ENCODE measurements at regions not wholly inside any gene's neighbourhood (a gene's known extent, or its start where the extent isn't known, plus 50 kb on each side); places are given as distances from the start of the nearest gene placed in this dataset.

DNA sequence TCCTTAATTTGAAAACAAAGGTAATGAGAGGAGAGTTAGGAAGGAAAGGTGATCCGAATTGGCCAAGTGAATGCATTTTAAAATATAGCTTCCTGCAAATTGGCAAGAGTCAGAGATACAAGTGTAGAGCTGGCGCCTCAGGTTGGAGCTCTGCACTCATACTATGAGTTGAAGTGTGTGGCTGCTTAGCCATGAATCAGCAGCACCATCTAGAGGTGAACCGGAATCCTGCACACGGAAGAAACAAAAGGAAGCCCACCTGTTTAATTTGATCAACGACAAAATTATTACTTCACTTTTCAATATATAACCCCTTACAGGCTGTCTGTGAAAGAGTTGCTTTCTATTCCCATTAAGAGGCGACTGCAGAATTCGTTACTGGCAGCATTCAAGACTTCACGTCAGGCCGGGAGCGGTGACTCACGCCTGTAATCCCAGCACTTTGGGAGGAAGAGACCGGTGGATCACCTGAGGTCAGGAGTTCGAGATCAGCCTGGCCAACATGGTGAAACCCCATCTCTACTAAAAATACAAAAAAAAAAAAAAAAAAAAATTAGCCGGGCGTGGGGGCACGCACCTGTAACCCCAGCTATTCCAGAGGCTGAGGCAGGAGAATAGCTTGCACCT lies 1253.7 kb upstream of the CDH8 start:
- DNase-seq (ENCODE audit: low read depth) = peak; percentile 1

DNA sequence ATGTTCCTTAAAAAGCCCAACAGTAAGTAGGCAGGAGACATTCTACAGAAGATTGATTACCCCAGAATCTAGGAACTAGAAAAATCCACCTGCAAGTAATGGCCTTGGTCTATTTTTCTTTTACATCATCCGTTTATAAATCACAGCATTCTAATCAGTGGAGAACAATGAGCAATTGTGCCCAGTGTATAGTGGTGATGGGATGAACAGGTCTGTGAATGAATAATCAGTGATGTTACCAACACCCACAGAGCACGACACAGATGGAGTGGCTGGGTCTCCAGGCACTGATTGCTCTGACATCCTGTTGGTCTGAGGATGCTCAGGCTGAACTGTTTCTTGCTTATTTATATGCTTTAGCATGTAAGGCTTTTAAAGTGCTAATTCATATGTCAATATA lies 1251.2 kb upstream of the CDH8 start:
- DNase-seq (ENCODE audit: low read depth) = no peak

DNA sequence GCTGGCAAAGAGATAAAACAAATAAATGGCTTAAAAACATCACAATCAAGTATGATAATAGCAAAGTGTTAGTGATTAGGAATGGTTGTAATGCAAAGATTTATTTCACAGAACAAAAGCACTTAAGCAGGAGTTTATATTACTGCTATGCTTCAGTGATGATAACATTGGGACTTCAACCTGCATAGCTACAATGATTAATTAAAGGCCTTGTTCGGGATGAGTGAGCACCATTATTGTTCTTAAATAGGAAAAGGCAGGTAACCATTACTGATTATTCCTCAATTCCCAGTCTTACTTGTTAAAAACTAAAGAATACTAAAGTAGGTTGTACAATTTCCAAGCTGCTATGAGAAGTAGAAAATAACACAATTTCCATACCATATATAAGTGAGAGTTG lies 1247.5 kb upstream of the CDH8 start:
- DNase-seq (ENCODE audit: low read depth) = no peak

DNA sequence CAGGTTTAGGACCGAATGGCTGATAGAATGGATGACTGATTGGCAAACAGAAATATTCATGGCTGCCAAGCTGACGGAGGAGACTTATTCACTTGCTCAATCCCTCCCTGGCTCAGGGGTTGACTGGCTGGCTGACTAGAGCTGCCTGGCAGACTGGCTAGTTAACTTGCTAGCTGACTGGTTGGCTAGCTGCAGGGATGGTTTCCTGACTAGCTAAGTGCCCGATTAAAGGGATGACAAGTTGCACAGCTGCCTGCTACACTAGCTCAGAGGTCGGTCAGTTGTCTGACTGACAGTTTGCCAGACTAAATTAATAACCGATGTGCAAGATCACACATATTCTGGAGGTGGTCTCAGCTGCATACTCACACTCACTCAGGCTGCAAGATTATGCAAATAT lies 1208.4 kb upstream of the CDH8 start:
- no peak for DNase-seq (ENCODE audit: low read depth)

DNA sequence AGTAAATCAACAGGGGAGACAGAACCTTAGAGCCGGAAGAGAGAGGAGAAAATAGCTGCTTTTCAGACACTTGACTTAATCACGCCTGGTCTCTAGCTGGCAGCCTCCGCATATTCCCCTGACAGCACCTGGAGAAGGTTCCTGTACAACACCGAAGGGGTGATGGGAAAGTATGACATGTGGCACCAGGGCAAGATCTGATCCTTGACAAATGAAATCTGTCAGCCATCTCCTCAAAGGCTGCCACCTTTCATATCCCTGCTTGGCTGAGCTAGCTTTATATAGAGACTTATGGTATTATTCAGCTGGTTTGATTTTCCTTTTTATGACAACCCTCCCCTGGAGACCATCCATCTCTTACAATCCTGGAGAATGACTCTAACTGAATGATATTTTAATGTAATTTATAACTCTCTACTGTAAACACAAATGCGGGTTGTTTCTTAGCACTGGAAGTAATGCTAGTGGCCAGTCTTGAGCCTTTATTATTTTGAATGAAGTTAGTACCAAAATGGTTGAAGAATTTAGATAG lies 1205.3 kb upstream of the CDH8 start:
- no peak for DNase-seq (ENCODE audit: low read depth)

DNA sequence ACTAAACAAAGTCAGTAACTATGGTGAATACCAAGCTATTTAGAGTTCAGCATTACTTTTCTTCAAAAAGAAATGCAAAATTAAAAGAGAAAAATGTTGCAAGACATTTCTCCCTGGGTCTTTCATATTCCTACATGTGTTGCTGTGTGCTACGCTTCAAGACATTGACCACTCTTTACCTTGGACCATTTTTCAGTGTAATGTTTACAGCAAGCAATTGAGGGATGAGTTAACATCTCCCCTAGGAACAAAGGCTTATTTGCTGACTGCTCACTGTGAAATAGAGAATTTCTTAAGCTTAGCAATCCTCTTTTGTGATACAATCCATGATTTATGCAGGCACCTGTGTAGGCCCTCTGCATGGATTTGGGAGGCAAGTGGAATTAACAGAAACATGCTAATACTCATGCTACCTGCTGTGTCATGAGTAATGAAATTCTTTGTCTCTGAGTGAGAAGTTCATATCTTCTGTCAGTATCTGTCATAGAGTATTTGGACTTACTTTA lies 1202.9 kb upstream of the CDH8 start:
- DNase-seq (ENCODE audit: low read depth) = no peak

DNA sequence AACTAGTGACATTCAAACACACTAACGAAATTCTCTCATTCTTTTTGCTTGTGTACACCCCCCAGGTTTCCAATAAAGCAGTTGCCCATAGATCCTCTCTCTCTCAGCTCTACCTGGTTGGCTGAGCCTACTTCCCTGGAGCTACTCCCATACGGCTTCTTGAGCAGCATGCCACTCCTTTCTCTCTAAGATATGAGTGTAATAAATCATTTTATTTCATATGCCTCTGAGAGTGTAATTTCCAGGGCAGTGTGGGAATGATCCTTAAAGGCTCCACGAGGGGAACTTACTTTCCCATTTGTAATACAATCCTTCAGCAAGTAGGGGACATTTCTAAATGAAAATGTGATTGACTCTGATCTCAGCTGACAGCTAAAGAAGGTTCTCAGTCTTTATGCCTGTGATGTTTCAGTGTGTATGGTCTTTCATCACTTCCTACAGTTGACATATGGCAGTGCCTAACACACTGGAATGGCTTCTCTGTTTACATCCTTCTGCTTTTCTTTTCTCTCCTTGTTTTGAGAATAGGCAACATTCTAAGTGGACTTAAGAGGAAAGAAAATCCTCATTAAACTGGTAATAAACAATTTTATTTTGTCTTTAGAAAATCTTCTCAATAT lies 1194.3 kb upstream of the CDH8 start:
- DNase-seq (ENCODE audit: low read depth) = no peak

DNA sequence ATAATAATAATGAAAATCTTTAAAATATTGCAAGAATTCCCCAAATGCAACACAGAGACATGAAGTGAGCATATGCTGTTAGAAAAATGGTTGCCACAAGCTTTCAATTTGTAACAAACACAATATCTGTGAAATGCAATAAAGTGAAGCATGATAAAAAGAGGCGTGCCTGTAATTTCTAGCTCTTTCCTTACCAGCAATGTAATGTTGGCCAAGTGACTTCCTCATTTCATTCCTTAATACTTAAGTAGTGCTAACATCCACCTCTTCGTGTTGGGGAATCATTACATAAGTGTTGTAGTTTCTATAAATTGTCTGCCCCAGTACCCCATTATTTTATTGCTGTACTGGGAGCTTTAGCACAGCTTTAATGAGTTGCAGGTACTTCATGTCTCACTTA lies 1192.0 kb upstream of the CDH8 start:
- DNase-seq (ENCODE audit: low read depth) = no peak

DNA sequence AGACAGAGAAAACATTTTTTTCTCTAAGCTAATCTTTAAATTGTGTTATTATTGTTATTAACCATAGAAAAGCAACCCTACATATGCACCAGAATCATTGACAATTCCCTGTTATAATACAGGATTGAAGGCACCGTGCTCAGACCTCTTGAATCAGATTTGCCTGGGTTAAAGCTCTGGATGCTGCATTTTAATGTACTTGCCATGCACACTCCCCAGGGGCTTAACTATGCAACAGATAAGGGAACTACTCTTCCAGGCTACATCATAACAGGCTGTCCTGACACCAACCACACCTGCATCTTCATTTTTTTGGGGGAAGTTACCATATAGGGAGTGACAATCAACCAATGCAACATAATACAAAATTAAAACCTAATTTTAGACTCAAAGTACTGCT lies 1187.6 kb upstream of the CDH8 start:
- DNase-seq (ENCODE audit: low read depth) = no peak

DNA sequence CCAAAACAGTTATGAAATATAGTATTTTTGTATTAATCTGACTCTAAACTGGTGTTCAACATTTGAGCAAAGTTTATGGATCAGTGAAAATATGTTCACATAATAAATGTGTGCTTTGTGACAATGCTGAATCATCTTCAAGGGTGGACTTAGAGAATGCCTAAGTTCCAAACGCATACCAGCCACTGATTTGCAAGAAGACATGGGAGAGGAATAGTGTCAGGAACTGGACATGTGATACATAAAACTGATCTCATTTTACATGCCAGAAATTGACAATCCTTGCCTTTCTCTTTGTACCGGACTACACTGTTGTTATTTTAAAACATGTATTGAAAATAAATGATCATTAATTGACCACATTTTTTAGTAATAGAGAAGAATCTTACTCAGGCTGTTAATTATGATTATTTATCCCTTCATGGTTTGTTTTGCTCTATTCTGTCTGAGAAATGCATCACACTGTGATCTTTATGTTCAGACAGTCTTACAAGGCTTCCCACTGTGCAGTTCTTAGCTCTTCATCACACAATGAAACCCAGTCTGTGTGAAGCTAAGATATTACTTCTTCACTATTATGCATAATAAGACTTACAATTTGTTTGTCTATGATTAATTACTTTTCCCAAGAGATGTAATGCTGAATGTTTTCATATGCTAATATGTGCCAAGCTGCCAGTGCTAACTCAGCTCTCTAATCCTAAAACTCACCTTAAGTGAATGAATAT lies 1180.6 kb upstream of the CDH8 start:
- DNase-seq (ENCODE audit: low read depth) = no peak

DNA sequence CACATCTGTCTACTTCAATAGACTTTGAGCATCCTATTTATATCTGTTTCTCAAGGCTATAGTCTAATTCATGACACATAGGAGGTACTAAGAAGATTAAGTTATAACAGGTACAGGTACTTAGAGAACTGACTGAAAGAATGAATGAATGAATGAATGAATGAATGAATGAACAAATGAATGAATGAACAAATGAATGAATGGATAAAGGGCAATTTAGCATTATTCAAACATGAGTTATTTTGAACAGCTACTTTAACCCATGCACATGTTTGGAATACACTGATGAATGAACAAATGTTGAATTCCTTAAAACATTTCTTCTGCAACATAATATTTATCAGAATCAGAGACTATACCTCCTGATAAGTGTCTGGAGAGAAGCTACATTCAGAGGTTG lies 1165.6 kb upstream of the CDH8 start:
- DNase-seq (ENCODE audit: low read depth) = no peak

DNA sequence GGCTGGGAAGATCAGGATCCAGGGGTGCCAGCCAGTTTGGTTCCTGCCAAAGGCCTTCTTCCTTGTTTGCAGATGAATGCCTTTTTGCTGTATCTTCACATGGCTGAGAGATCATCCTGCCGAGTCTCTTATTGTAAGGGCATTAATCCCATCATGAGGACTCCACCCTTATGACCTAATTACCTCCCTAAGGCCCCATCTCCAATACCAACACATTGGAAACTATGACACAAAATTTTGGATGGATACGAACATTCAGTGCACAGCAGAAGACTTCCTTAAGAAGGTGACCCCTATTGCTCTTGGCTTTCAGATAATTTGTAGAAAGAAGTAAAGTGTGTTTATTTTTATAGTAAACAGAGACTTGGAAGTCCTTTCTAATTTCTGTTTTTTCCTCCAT lies 1164.7 kb upstream of the CDH8 start:
- DNase-seq (ENCODE audit: low read depth) = no peak

DNA sequence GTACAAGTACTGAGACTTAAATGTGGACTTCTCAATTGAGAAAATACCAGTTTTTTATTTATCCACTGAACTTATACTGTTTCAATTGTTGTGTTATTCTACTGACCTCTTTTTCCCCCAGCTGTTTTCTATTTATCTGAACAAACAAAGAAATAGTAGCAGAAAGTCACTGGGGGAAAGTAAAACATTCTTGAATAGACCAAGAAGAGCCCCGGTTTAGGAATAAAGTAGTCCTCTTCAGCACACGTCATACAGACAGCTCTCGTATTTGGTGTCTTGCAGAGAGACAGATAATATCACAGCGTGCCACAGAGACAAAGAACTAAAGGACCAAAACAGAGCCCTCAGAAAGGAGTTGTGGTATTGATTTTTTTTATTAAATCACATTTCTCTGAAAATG lies 1159.1 kb upstream of the CDH8 start:
- no peak for DNase-seq (ENCODE audit: low read depth)

DNA sequence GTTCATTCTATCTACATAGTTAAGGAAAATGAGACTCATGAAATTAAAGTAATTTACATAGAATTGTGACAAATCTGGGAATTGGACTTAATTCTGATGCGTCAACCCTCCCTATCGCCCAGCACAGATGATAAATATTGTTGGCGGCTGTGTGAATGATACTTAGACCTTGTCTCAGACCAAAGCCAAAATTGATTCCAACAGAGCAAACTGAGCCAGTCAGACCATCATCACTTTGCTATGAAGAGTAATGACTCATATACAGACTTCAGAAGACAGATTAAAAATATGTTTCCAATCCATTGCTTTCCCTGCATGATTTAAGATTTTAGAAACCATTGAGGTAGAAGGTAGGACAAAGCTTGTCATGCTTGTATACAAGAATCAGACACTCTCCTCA lies 1156.7 kb upstream of the CDH8 start:
- no peak for DNase-seq (ENCODE audit: low read depth)

DNA sequence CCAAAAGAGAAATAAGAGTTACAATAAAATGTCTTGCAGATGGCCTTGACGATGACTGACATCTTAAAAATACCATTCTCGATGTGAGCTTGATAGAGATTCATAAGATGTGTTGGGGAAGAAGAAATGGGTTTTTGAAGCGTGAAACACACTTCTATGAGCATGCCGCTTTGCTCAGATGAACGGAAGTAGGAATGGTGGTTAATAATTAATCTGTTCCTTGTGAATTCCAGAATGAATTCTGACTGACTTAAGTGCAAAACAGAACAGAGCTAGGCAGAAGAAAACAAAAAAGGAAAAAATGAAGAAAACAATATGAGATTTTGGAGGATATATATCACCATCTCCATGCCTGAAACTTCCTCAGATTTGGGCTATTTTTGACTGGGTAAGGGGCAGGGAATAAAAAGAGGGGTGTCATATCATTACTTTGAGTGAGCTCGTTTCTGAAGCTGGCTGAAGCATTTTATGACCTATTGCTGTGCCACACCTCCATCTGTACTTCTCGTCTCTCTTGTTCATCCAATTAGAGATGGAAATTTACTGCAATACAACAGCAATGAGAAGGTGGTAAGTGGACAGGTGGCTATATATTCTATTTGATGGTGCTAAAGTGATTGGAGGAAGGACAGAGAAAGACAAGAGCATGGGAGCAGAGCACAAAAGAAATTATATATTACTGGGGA lies 1152.0 kb upstream of the CDH8 start:
- DNase-seq (ENCODE audit: low read depth) = no peak

DNA sequence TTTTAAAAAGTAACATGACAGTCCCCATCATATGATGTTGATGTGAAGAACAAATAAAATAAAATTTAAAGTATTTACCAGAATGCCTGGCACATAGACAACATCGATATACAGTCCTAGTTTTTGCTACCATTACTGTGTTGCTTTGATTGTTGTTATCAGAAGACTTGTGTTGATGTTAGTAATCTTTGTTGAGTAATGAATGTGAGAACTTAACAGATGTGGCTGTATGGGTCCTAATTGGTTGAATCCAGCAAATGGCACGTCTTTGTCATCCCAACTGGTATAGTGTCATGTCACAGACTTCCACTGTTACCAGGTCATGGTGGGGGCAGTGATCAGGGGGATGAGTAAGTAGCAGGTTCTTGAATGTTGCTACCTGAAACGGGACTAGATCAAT lies 1151.4 kb upstream of the CDH8 start:
- DNase-seq (ENCODE audit: low read depth) = no peak

DNA sequence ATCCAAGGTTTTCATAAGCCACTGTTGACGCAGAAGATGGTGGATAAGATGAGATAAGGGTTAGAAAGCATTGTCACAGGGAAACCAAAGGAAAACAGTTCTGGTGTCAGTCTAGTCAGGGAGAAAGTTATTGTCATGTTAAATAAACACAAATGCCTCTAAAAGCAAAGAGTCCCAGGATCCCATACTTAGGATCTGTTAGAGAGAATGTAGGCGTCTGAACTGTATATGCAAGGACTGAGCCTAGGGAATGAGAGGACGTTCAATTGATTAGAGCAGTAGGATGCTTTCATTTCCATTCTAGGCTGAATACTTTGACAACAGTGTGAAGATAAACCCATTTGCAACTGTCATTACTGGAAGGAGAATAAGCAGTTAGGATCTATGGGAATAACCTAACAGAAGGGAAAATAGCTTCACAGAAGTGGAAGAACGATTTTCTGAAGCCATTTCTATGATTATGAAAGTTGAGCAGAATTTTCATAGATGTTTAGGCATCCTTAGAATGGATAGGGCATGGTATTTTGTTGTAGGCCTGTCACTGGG lies 1149.1 kb upstream of the CDH8 start:
- DNase-seq (ENCODE audit: low read depth) = no peak

DNA sequence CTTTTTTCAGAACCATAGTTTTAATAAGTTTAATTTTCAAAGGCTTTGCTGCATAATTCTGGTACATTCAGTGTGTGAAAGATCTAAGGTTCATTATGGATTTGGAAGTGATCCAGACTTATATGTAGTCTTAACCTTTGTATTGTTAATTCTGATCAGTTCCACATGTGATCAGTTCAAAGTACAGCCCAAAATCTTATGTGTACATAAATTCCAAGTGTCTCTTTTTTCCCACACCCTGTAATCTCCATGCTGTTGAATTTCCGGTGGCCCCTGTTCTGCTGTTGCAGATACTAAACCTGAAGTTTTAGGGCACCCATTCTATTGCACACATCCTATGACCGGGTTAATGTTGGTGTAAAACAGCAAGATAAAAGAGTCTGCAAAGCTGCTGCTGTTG lies 1147.5 kb upstream of the CDH8 start:
- no peak for DNase-seq (ENCODE audit: low read depth)

DNA sequence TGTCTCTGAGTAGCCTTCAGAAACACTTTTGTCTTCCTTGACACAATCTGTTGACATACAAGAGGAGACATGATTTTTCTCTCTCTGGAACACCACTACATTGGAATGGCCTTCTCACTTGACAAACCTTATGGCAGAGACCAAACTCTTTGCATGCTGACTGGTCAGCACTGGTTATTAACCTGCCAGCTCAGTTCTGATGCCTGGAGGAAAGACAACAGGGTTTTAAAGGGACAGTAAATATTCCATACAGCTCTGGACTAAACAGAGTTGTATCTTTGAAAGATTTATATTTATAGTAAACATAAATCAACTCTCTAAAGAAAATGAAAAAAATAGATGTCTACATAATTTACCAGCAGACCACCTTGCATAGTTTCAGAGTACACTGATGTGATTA lies 1139.1 kb upstream of the CDH8 start:
- DNase-seq (ENCODE audit: low read depth) = no peak

DNA sequence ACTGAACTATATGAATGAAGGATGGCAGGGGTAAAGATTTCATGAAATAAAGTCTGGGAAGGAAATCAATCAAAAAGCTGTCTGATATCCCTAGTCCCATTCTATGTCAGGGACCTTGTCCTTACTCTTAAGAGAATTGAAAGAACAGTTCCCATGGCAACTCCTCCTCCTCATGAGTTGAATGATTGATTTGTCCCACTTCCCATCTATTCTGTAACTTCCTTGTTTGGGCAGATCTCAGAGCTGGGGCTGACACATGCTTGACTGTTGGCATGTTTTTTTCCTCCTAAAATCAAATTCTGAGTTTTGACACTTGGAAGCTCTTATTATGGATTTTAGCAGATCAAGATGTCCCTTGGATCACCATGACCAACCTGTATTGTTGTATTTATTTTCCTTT lies 1138.6 kb upstream of the CDH8 start:
- no peak for DNase-seq (ENCODE audit: low read depth)

DNA sequence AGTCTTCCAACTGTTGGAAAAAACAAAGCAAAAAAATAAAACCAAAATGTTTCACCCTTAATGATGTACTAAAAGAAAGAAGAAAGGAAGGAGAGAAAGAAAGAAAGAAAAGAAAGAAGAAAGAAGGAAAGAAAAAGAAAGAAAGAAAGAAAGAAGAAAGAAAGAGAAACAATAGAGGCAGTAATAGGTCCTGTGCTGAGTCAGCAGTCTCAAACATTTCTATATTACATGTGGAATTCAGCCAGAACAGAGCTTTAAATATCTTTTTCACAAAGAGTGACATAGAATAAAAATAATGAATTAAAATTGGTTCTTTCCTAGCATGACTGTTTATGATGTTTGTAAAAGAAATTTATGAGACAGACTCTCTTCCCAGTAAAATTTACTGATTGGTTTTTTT lies 1135.3 kb upstream of the CDH8 start:
- no peak for DNase-seq (ENCODE audit: low read depth)

DNA sequence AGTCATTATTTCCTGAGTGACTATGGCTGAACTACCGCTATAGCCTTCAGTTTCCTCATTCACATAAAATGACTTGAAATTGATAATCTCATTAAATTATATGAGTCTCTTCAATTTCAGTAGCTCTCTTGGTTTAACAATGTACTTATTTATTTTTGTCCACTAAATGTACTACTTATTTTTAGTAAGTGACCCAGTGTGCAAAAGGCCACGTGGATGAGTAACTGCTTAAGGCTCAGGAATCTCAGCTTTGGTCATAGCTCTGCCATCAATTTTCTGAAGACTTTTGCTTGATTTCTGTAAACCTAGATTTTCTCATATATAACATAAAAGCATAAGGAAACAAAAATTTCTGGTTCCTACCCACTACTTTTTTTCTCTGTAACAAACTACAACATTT lies 1132.9 kb upstream of the CDH8 start:
- no peak for DNase-seq (ENCODE audit: low read depth)

Measured in RPMI7951 (cell line).